GM06990 (cell line): ENCODE measurements at regions not wholly inside any gene's neighbourhood (a gene's known extent, or its start where the extent isn't known, plus 50 kb on each side); places are given as distances from the start of the nearest gene placed in this dataset.

Experiments
- DNase-seq: peaks from one replicate; pipeline ENCODE4 v3.0.0-alpha.2; 2011; ENCODE audit not compliant: insufficient read length; ENCODE audit errors: extremely low read depth
- H3K27me3 ChIP-seq: replicated peaks from 2 replicates; pipeline ENCODE4 v1.6.0; 2011; ENCODE audit warnings: low read length; ENCODE audit not compliant: control insufficient read depth, insufficient read depth
- H3K36me3 ChIP-seq: 2 replicates; pipeline ENCODE4 v1.5.1; 2011; ENCODE audit warnings: low read length; ENCODE audit not compliant: control insufficient read depth, insufficient read depth
- H3K4me3 ChIP-seq: replicated peaks from 2 replicates; pipeline ENCODE4 v1.5.1; 2011; ENCODE audit warnings: low read depth, mild to moderate bottlenecking, control low read depth, low read length
- CTCF ChIP-seq: IDR thresholded peaks from 2 replicates; pipeline ENCODE4 v1.5.1; 2011; ENCODE audit warnings: low read length, control low read depth, mild to moderate bottlenecking, inconsistent platforms; ENCODE audit not compliant: insufficient read depth, poor library complexity, severe bottlenecking

GRCh38 chr10:56142092-56142728, 218.8 kb downstream of the ZWINT start:
- no peaks in the 10 kb centered on the region for H3K27me3 ChIP-seq
- DNase-seq: peak; percentile 28
- TF ChIP-seq CTCF: no peak
- H3K36me3 ChIP-seq: no peaks in the 10 kb centered on the region
- H3K4me3 ChIP-seq: no peak overlapping the region

GRCh38 chr10:56139405-56139804, 221.7 kb downstream of the ZWINT start:
- DNase-seq: no peak
- TF ChIP-seq CTCF: no peak
- Histone ChIP-seq H3K27me3 (no peaks in the 10 kb centered on the region), H3K36me3 (no peaks in the 10 kb centered on the region), H3K4me3 (no peak overlapping the region)

- no peak for TF ChIP-seq CTCF
- no peaks in the 10 kb centered on the region for H3K36me3 ChIP-seq
- DNase-seq: no peak
- no peak overlapping the region for H3K4me3 ChIP-seq
- no peaks in the 10 kb centered on the region for H3K27me3 ChIP-seq
Measured at GRCh38 chr10:56135828-56136227, 225.2 kb downstream of the ZWINT start.

GRCh38 chr10:56123247-56123646, 237.8 kb downstream of the ZWINT start:
- TF ChIP-seq CTCF: no peak
- no peak for DNase-seq
- H3K36me3 ChIP-seq: no peaks in the 10 kb centered on the region
- no peaks in the 10 kb centered on the region for H3K27me3 ChIP-seq
- H3K4me3 ChIP-seq: no peak overlapping the region

GRCh38 chr10:56116684-56117083, 244.4 kb downstream of the ZWINT start:
- no peak for DNase-seq
- H3K4me3 ChIP-seq: no peak overlapping the region
- H3K27me3 ChIP-seq: no peaks in the 10 kb centered on the region
- H3K36me3 ChIP-seq: no peaks in the 10 kb centered on the region
- TF ChIP-seq CTCF: no peak

- no peak for DNase-seq
- H3K4me3 ChIP-seq: no peak overlapping the region
- H3K27me3 ChIP-seq: no peaks in the 10 kb centered on the region
- no peak for TF ChIP-seq CTCF
- H3K36me3 ChIP-seq: no peaks in the 10 kb centered on the region
Measured at GRCh38 chr10:56109454-56109853, 251.6 kb downstream of the ZWINT start.
